ENCODE measurements at regions not wholly inside any gene's neighbourhood (a gene's known extent, or its start where the extent isn't known, plus 50 kb on each side); places are given as distances from the start of the nearest gene placed in this dataset.

GRCh38 chrX:25144043-25144940 lies 128.5 kb upstream of the ARX start:
- Histone ChIP-seq H3K36me3 (no peaks in the 10 kb centered on the region), H3K4me3 (ENCODE audit: low read depth in 1 of 2, low read length in 1 of 2) (no peak overlapping the region), H3K27me3 (peaks cover 4% of the 10 kb centered on the region), H3K27ac (no peak overlapping the region), H3K4me1 (ENCODE audit: control insufficient read depth in 1 of 2, insufficient read depth in 1 of 2, low read depth in 1 of 2, low read length in 1 of 2) (no peaks in the 10 kb centered on the region), H3K9me3 (no peaks in the 10 kb centered on the region)
- peak; percentile 24 for TF ChIP-seq CTCF (IDR thresholded peaks at IDR 0.05)

- peaks cover 4% of the 10 kb centered on the region for H3K27me3 ChIP-seq
- no peak overlapping the region for H3K27ac ChIP-seq
- H3K4me1 ChIP-seq (ENCODE audit: control insufficient read depth in 1 of 2, insufficient read depth in 1 of 2, low read depth in 1 of 2, low read length in 1 of 2): no peaks in the 10 kb centered on the region
- no peak overlapping the region for H3K4me3 ChIP-seq (ENCODE audit: low read depth in 1 of 2, low read length in 1 of 2)
- no peaks in the 10 kb centered on the region for H3K9me3 ChIP-seq
- TF ChIP-seq CTCF (IDR thresholded peaks at IDR 0.05): no peak
- H3K36me3 ChIP-seq: no peaks in the 10 kb centered on the region
These were observed 127.8 kb upstream of the ARX start for GRCh38 chrX:25143596-25143995.

- H3K36me3 ChIP-seq: no peaks in the 10 kb centered on the region
These were observed 125.9 kb upstream of the ARX start for GRCh38 chrX:25141684-25142083.

DNA sequence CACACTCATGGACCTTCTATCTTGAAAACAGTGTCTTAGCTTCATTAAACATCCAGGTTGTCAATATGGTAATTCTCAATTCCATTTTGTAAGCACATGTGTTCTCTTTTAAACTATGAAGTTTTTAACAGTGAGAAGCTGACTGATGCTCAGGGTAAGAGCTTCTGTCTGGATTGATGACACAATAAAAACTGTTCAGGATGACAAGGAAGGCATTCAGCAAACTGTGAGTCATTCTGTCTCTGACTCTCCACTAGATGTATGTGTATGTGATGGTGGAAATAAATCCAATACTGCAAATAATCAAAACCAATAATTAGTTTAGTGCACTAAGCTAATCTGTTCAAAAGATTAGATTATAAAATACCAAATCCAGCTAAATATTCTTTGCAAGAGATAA lies 115.3 kb upstream of the ARX start:
- Histone ChIP-seq H3K27me3 (no peaks in the 10 kb centered on the region), H3K4me1 (ENCODE audit: control insufficient read depth in 1 of 2, insufficient read depth in 1 of 2, low read depth in 1 of 2, low read length in 1 of 2) (no peaks in the 10 kb centered on the region), H3K27ac (no peak overlapping the region), H3K36me3 (no peaks in the 10 kb centered on the region), H3K9me3 (no peaks in the 10 kb centered on the region), H3K4me3 (ENCODE audit: low read depth in 1 of 2, low read length in 1 of 2) (no peak overlapping the region)
- no peak for TF ChIP-seq CTCF (IDR thresholded peaks at IDR 0.05)

More at GRCh38 chrX:25141684-25142083, 125.9 kb upstream of the ARX start:
- Histone ChIP-seq H3K27me3 (peaks cover 4% of the 10 kb centered on the region), H3K4me1 (ENCODE audit: control insufficient read depth in 1 of 2, insufficient read depth in 1 of 2, low read depth in 1 of 2, low read length in 1 of 2) (no peaks in the 10 kb centered on the region), H3K4me3 (ENCODE audit: low read depth in 1 of 2, low read length in 1 of 2) (no peak overlapping the region), H3K9me3 (no peaks in the 10 kb centered on the region), H3K27ac (no peak overlapping the region)
- TF ChIP-seq CTCF (IDR thresholded peaks at IDR 0.05): no peak

DNA sequence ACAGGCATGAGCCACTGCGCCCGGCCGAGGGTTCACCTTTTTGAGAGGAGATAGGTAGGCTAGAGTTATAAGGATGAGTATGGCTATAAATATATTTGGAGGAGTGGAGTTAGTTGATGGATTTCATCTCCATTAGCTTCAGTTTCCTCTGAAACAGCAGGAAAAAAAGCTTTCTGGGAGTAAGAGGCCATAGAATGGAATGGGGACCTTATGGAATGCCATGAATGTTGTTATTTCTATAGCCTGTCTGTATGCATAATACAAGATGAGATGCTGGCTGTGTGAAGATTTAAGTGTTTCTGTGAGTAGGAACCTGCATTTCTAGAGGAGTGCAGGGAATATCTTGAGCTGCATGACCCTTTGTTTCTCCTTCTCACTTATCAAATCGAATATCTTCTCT lies 114.9 kb upstream of the ARX start:
- no peaks in the 10 kb centered on the region for H3K4me1 ChIP-seq (ENCODE audit: control insufficient read depth in 1 of 2, insufficient read depth in 1 of 2, low read depth in 1 of 2, low read length in 1 of 2)
- no peaks in the 10 kb centered on the region for H3K27me3 ChIP-seq
- H3K9me3 ChIP-seq: no peaks in the 10 kb centered on the region
- no peaks in the 10 kb centered on the region for H3K36me3 ChIP-seq
- no peak overlapping the region for H3K4me3 ChIP-seq (ENCODE audit: low read depth in 1 of 2, low read length in 1 of 2)
- TF ChIP-seq CTCF (IDR thresholded peaks at IDR 0.05): no peak
- H3K27ac ChIP-seq: no peak overlapping the region
